OCI-LY1 (cell line): ENCODE measurements at regions not wholly inside any gene's neighbourhood (a gene's known extent, or its start where the extent isn't known, plus 50 kb on each side); places are given as distances from the start of the nearest gene placed in this dataset.

Experiments
- H2AFZ ChIP-seq: fragments of 200-600 bp; sonication (generic), shearing (Covaris generic); 2 replicates; pipeline ENCODE4 v1.6.0; 2014; ENCODE audit warnings: antibody characterized with exemption, mild to moderate bottlenecking, low read length
- H3F3A ChIP-seq: fragments of 200-600 bp; sonication (generic), shearing (Covaris generic); 2 replicates; pipeline ENCODE4 v1.6.0; 2014; ENCODE audit warnings: mild to moderate bottlenecking, antibody characterized with exemption, low read length, moderate library complexity; ENCODE audit not compliant: insufficient read depth
- H3K27ac ChIP-seq: fragments of 200-600 bp; sonication (generic); 2 replicates; pipeline ENCODE4 v1.5.1; 2014; ENCODE audit warnings: low read length, mixed run types, mild to moderate bottlenecking, low read depth; ENCODE audit not compliant: poor library complexity, severe bottlenecking
- H3K27me3 ChIP-seq: fragments of 200-600 bp; sonication (generic); 2 replicates; pipeline ENCODE4 v1.6.0; 2014; ENCODE audit warnings: antibody characterized with exemption, mild to moderate bottlenecking, low read length, moderate library complexity; ENCODE audit not compliant: insufficient read depth
- H3K36me3 ChIP-seq: fragments of 200-600 bp; sonication (generic); 2 replicates; pipeline ENCODE4 v1.6.1; 2014; ENCODE audit warnings: mild to moderate bottlenecking, antibody characterized with exemption, low read length, moderate library complexity, mixed read lengths; ENCODE audit not compliant: insufficient read depth
- H3K4me1 ChIP-seq: fragments of 200-600 bp; sonication (generic); 2 replicates; pipeline ENCODE4 v1.5.1; 2014; ENCODE audit warnings: mild to moderate bottlenecking, low read length, moderate library complexity; ENCODE audit not compliant: insufficient read depth, severe bottlenecking
- H3K4me2 ChIP-seq: fragments of 200-600 bp; sonication (generic), shearing (Covaris generic); 2 replicates; pipeline ENCODE4 v1.6.1; 2014; ENCODE audit warnings: low read length
- H3K4me3 ChIP-seq: fragments of 200-600 bp; sonication (generic); 2 replicates; pipeline ENCODE4 v1.5.1; 2014; ENCODE audit warnings: low read length, low read depth, mild to moderate bottlenecking, mixed read lengths; ENCODE audit not compliant: poor library complexity, severe bottlenecking
- H3K79me2 ChIP-seq: fragments of 200-600 bp; shearing (Covaris generic); 2 replicates; pipeline ENCODE4 v1.6.1; 2016; ENCODE audit warnings: mixed run types, low read length, mixed read lengths; ENCODE audit not compliant: insufficient read depth
- H3K9ac ChIP-seq: fragments of 200-600 bp; sonication (generic), shearing (Covaris generic); 2 replicates; pipeline ENCODE4 v1.6.1; 2014; ENCODE audit warnings: mild to moderate bottlenecking, low read length, mixed read lengths
- H3K9me2 ChIP-seq: fragments of 200-600 bp; sonication (generic), shearing (Covaris generic); 2 replicates; pipeline ENCODE4 v1.6.1; 2014; ENCODE audit warnings: low read depth, mild to moderate bottlenecking, low read length, mixed read lengths
- H3K9me3 ChIP-seq: fragments of 200-600 bp; shearing (Covaris generic); 2 replicates; pipeline ENCODE4 v1.6.1; 2014; ENCODE audit warnings: low read length, mixed read lengths
- H4K20me1 ChIP-seq: fragments of 200-600 bp; sonication (generic), shearing (Covaris generic); 2 replicates; pipeline ENCODE4 v1.6.0; 2016; ENCODE audit warnings: mild to moderate bottlenecking, low read length; ENCODE audit not compliant: insufficient read depth
- EZH2 ChIP-seq: fragments of 200-600 bp; sonication (generic), shearing (Covaris generic); IDR thresholded peaks from 2 replicates; pipeline ENCODE4 v1.8.0; 2017; ENCODE audit warnings: borderline replicate concordance, mixed run types, mild to moderate bottlenecking, antibody characterized with exemption, low read length, moderate library complexity, mixed read lengths
- TF ChIP-seq, protein P1 (sequence below): fragments of 200-600 bp; sonication (generic), shearing (Covaris generic); IDR thresholded peaks from 2 replicates; pipeline ENCODE4 v1.5.1; 2017; ENCODE audit warnings: mild to moderate bottlenecking, antibody characterized with exemption, low read length, moderate library complexity, mixed read lengths

DNA sequence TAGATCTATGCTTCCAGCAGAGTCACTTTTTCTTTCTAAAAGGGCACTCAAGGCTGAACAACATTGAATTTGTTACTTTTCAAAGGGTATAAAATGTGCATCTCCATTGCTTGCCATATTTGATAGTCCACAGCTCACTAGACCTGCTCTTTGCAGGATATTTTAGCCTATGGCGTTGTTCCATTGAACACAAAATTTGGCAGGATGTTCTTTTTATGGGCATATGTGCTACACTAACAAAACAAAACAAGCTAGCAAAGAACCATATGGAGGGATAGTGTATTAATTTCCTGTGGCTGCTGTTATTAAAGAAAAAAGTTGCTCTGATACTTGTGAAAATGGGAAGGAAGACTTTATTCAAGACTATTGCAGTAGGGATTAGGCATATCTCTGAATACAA is 828.7 kb downstream of the TYW1 start:
- no peak overlapping the region for H3K4me2 ChIP-seq
- no peaks in the 10 kb centered on the region for H3K9me3 ChIP-seq

DNA sequence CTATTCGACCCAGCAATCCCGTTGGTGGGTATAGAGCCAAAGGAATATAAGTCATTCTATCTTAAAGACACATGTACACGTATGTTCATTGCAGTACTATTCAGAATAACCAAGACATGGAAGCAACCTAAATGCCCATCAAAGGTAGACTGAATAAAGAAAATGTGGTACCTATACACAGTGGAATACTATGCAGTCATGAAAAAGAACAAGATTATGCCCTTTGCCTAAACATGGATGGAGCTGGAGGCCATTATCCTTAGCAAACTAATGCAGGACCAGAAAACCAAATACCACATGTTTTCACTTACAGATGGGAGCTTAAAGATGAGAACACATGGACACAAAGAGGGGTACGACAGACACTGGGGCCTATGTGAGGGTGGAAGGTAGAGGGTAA is 845.3 kb downstream of the TYW1 start:
- H3K36me3 ChIP-seq, result no peaks in the 10 kb centered on the region
- no peak overlapping the region for H3K27ac ChIP-seq
- no peaks in the 10 kb centered on the region for H4K20me1 ChIP-seq
- no peaks in the 10 kb centered on the region for H3F3A ChIP-seq
- no peak overlapping the region for H3K4me3 ChIP-seq
- no peak overlapping the region for H3K4me2 ChIP-seq
- H3K4me1 ChIP-seq, result no peaks in the 10 kb centered on the region
- H3K27me3 ChIP-seq, result no peaks in the 10 kb centered on the region
- H3K9ac ChIP-seq, result no peak overlapping the region
- H3K79me2 ChIP-seq, result no peaks in the 10 kb centered on the region
- no peaks in the 10 kb centered on the region for H3K9me2 ChIP-seq
- H3K9me3 ChIP-seq, result no peaks in the 10 kb centered on the region
- H2AFZ ChIP-seq, result no peak overlapping the region
- TF ChIP-seq, protein P1, sequence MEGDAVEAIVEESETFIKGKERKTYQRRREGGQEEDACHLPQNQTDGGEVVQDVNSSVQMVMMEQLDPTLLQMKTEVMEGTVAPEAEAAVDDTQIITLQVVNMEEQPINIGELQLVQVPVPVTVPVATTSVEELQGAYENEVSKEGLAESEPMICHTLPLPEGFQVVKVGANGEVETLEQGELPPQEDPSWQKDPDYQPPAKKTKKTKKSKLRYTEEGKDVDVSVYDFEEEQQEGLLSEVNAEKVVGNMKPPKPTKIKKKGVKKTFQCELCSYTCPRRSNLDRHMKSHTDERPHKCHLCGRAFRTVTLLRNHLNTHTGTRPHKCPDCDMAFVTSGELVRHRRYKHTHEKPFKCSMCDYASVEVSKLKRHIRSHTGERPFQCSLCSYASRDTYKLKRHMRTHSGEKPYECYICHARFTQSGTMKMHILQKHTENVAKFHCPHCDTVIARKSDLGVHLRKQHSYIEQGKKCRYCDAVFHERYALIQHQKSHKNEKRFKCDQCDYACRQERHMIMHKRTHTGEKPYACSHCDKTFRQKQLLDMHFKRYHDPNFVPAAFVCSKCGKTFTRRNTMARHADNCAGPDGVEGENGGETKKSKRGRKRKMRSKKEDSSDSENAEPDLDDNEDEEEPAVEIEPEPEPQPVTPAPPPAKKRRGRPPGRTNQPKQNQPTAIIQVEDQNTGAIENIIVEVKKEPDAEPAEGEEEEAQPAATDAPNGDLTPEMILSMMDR, result no peak
- TF ChIP-seq EZH2, result no peak

More for the DNA sequence above, 828.7 kb downstream of the TYW1 start:
- Histone ChIP-seq H3K4me3 (no peak overlapping the region), H3K79me2 (no peaks in the 10 kb centered on the region), H3F3A (no peaks in the 10 kb centered on the region), H3K27ac (no peak overlapping the region), H3K27me3 (no peaks in the 10 kb centered on the region; the same call in 1 of the 2 replicates), H3K36me3 (no peaks in the 10 kb centered on the region), H3K4me1 (no peaks in the 10 kb centered on the region), H3K9me2 (no peaks in the 10 kb centered on the region), H3K9ac (no peak overlapping the region), H2AFZ (no peak overlapping the region), H4K20me1 (no peaks in the 10 kb centered on the region)
- no peak for TF ChIP-seq EZH2
- TF ChIP-seq, protein P1, result no peak

DNA sequence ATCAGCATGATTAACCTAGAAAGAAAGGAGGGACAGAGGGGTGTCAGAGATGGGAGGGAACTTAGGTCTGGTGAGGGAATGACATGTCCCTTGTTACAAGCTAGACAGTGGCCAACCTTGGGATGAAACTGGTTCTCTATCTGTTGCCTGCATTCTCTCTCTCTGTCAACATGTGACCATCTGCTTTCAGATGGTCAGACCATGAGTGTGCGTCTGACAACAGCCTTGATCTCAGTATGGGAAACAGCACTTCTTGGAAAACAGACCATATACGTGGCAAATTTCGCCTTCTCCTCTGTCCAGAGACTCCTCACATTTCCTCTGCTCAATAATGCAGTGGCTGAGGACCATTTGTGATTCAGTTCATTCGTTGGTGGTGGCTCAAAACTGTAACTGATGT is 845.9 kb downstream of the TYW1 start:
- no peaks in the 10 kb centered on the region for H3K9me2 ChIP-seq
- no peaks in the 10 kb centered on the region for H4K20me1 ChIP-seq
- TF ChIP-seq, protein P1, result no peak
- no peak for TF ChIP-seq EZH2
- H3K36me3 ChIP-seq, result no peaks in the 10 kb centered on the region
- H3K27ac ChIP-seq, result no peak overlapping the region
- no peaks in the 10 kb centered on the region for H3F3A ChIP-seq
- H3K4me1 ChIP-seq, result no peaks in the 10 kb centered on the region
- no peak overlapping the region for H2AFZ ChIP-seq
- H3K27me3 ChIP-seq, result no peaks in the 10 kb centered on the region
- no peaks in the 10 kb centered on the region for H3K79me2 ChIP-seq
- no peaks in the 10 kb centered on the region for H3K9me3 ChIP-seq
- H3K9ac ChIP-seq, result no peak overlapping the region
- H3K4me3 ChIP-seq, result no peak overlapping the region
- no peak overlapping the region for H3K4me2 ChIP-seq
